ENCODE measurements at regions not wholly inside any gene's neighbourhood (a gene's known extent, or its start where the extent isn't known, plus 50 kb on each side); places are given as distances from the start of the nearest gene placed in this dataset.

GRCh38 chr5:6868171-6868570, 154.9 kb downstream of the TENT4A start:
- no peak for DNase-seq (ENCODE audit: low read depth in 2 of 2)

- no peak for DNase-seq (ENCODE audit: low read depth in 2 of 2)
These were observed 155.5 kb downstream of the TENT4A start for GRCh38 chr5:6868575-6869215.

- DNase-seq (ENCODE audit: low read depth in 2 of 2) = no peak
These were observed 156.4 kb downstream of the TENT4A start for GRCh38 chr5:6869677-6870076.

GRCh38 chr5:6872441-6873160, 159.4 kb downstream of the TENT4A start:
- DNase-seq (ENCODE audit: low read depth in 2 of 2) = no peak

GRCh38 chr5:6873359-6873758, 160.1 kb downstream of the TENT4A start:
- DNase-seq (ENCODE audit: low read depth in 2 of 2) = no peak

- no peak for DNase-seq (ENCODE audit: low read depth in 2 of 2)
These were observed 162.1 kb downstream of the TENT4A start for GRCh38 chr5:6875376-6875775.

GRCh38 chr5:6877986-6878828, 165.0 kb downstream of the TENT4A start:
- no peak for DNase-seq (ENCODE audit: low read depth in 2 of 2)

- DNase-seq (ENCODE audit: low read depth in 2 of 2) = no peak
These were observed 172.3 kb downstream of the TENT4A start for GRCh38 chr5:6885581-6885980.

GRCh38 chr5:6886866-6887265, 173.6 kb downstream of the TENT4A start:
- no peak for DNase-seq (ENCODE audit: low read depth in 2 of 2)

GRCh38 chr5:6889030-6889429, 175.8 kb downstream of the TENT4A start:
- DNase-seq (ENCODE audit: low read depth in 2 of 2) = no peak

- DNase-seq (ENCODE audit: low read depth in 2 of 2) = no peak
These were observed 186.0 kb downstream of the TENT4A start for GRCh38 chr5:6899221-6899620.

- no peak for DNase-seq (ENCODE audit: low read depth in 2 of 2)
These were observed 187.3 kb downstream of the TENT4A start for GRCh38 chr5:6900247-6901227.

GRCh38 chr5:6902094-6902493, 188.9 kb downstream of the TENT4A start:
- DNase-seq (ENCODE audit: low read depth in 2 of 2) = no peak

- DNase-seq (ENCODE audit: low read depth in 2 of 2) = no peak
These were observed 189.4 kb downstream of the TENT4A start for GRCh38 chr5:6902597-6902996.

GRCh38 chr5:6903934-6904333, 190.7 kb downstream of the TENT4A start:
- no peak for DNase-seq (ENCODE audit: low read depth in 2 of 2)

GRCh38 chr5:6904860-6905259, 191.6 kb downstream of the TENT4A start:
- DNase-seq (ENCODE audit: low read depth in 2 of 2) = no peak

- DNase-seq (ENCODE audit: low read depth in 2 of 2) = no peak
These were observed 192.2 kb downstream of the TENT4A start for GRCh38 chr5:6905423-6905822.

GRCh38 chr5:6905883-6906282, 192.7 kb downstream of the TENT4A start:
- no peak for DNase-seq (ENCODE audit: low read depth in 2 of 2)

GRCh38 chr5:6907320-6907918, 194.2 kb downstream of the TENT4A start:
- DNase-seq (ENCODE audit: low read depth in 2 of 2) = no peak

GRCh38 chr5:6909901-6910300, 196.7 kb downstream of the TENT4A start:
- DNase-seq (ENCODE audit: low read depth in 2 of 2) = no peak

- DNase-seq (ENCODE audit: low read depth in 2 of 2) = no peak
These were observed 197.7 kb downstream of the TENT4A start for GRCh38 chr5:6910950-6911349.

All from activated CD8-positive, alpha-beta memory T cell treated with anti-CD3 and anti-CD28 coated beads for 4 hours (primary cell).